ENCODE measurements at regions not wholly inside any gene's neighbourhood (a gene's known extent, or its start where the extent isn't known, plus 50 kb on each side); places are given as distances from the start of the nearest gene placed in this dataset.

- 50 to 52% methylated on average over 1 of the region's 1 CpG for WGBS, 2 donors
- no peaks in the 10 kb centered on the region for H3K9me3 ChIP-seq (ENCODE audit: control insufficient read depth in 2 of 2, insufficient read depth in 1 of 2, low read depth in 1 of 2, low read length in 1 of 2)
- H3K27ac ChIP-seq (ENCODE audit: low read depth in 2 of 2, low read length in 1 of 2) = no peak overlapping the region
- no peak overlapping the region for H3K4me3 ChIP-seq (ENCODE audit: low read depth in 1 of 2, low read length in 2 of 2)
- H3K4me1 ChIP-seq (ENCODE audit: control insufficient read depth in 2 of 2, insufficient read depth in 2 of 2, low read length in 1 of 2) = no peaks in the 10 kb centered on the region
- H3K36me3 ChIP-seq (ENCODE audit: control insufficient read depth in 2 of 2, insufficient read depth in 2 of 2, low read length in 1 of 2) = peaks cover 0 to 4% of the 10 kb centered on the region in 2 donors
- no peaks in the 10 kb centered on the region for H3K27me3 ChIP-seq (ENCODE audit: control insufficient read depth in 1 of 2, insufficient read depth in 2 of 2, low read length in 2 of 2)
Measured at GRCh38 chr2:17272170-17272569, 246.1 kb downstream of the RAD51AP2 start.

GRCh38 chr2:17271416-17271815 lies 246.8 kb downstream of the RAD51AP2 start:
- Histone ChIP-seq H3K9me3 (ENCODE audit: control insufficient read depth in 2 of 2, insufficient read depth in 1 of 2, low read depth in 1 of 2, low read length in 1 of 2) (no peaks in the 10 kb centered on the region), H3K4me3 (ENCODE audit: low read depth in 1 of 2, low read length in 2 of 2) (no peak overlapping the region), H3K27me3 (ENCODE audit: control insufficient read depth in 1 of 2, insufficient read depth in 2 of 2, low read length in 2 of 2) (no peaks in the 10 kb centered on the region), H3K27ac (ENCODE audit: low read depth in 2 of 2, low read length in 1 of 2) (no peak overlapping the region), H3K36me3 (ENCODE audit: control insufficient read depth in 2 of 2, insufficient read depth in 2 of 2, low read length in 1 of 2) (peaks cover 0 to 4% of the 10 kb centered on the region in 2 donors), H3K4me1 (ENCODE audit: control insufficient read depth in 2 of 2, insufficient read depth in 2 of 2, low read length in 1 of 2) (no peaks in the 10 kb centered on the region)
- 85 to 88% methylated on average over 4 of the region's 4 CpGs for WGBS, 2 donors

GRCh38 chr2:17270894-17271293 lies 247.3 kb downstream of the RAD51AP2 start:
- Histone ChIP-seq H3K27ac (ENCODE audit: low read depth in 2 of 2, low read length in 1 of 2) (no peak overlapping the region), H3K27me3 (ENCODE audit: control insufficient read depth in 1 of 2, insufficient read depth in 2 of 2, low read length in 2 of 2) (no peaks in the 10 kb centered on the region), H3K36me3 (ENCODE audit: control insufficient read depth in 2 of 2, insufficient read depth in 2 of 2, low read length in 1 of 2) (peaks cover 0 to 4% of the 10 kb centered on the region in 2 donors), H3K9me3 (ENCODE audit: control insufficient read depth in 2 of 2, insufficient read depth in 1 of 2, low read depth in 1 of 2, low read length in 1 of 2) (no peaks in the 10 kb centered on the region), H3K4me1 (ENCODE audit: control insufficient read depth in 2 of 2, insufficient read depth in 2 of 2, low read length in 1 of 2) (no peaks in the 10 kb centered on the region), H3K4me3 (ENCODE audit: low read depth in 1 of 2, low read length in 2 of 2) (no peak overlapping the region)
- 77 to 82% methylated on average over 5 of the region's 5 CpGs for WGBS, 2 donors

- 60 to 73% methylated on average over 2 of the region's 2 CpGs for WGBS, 2 donors
- Histone ChIP-seq H3K27ac (ENCODE audit: low read depth in 2 of 2, low read length in 1 of 2) (no peak overlapping the region), H3K4me3 (ENCODE audit: low read depth in 1 of 2, low read length in 2 of 2) (no peak overlapping the region), H3K36me3 (ENCODE audit: control insufficient read depth in 2 of 2, insufficient read depth in 2 of 2, low read length in 1 of 2) (no peaks in the 10 kb centered on the region), H3K27me3 (ENCODE audit: control insufficient read depth in 1 of 2, insufficient read depth in 2 of 2, low read length in 2 of 2) (no peaks in the 10 kb centered on the region), H3K4me1 (ENCODE audit: control insufficient read depth in 2 of 2, insufficient read depth in 2 of 2, low read length in 1 of 2) (no peaks in the 10 kb centered on the region), H3K9me3 (ENCODE audit: control insufficient read depth in 2 of 2, insufficient read depth in 1 of 2, low read depth in 1 of 2, low read length in 1 of 2) (no peaks in the 10 kb centered on the region)
Measured at GRCh38 chr2:17263570-17263968, 254.7 kb downstream of the RAD51AP2 start.

- no peak overlapping the region for H3K4me3 ChIP-seq (ENCODE audit: low read depth in 1 of 2, low read length in 2 of 2)
- no peak overlapping the region for H3K27ac ChIP-seq (ENCODE audit: low read depth in 2 of 2, low read length in 1 of 2)
- no peaks in the 10 kb centered on the region for H3K36me3 ChIP-seq (ENCODE audit: control insufficient read depth in 2 of 2, insufficient read depth in 2 of 2, low read length in 1 of 2)
- H3K4me1 ChIP-seq (ENCODE audit: control insufficient read depth in 2 of 2, insufficient read depth in 2 of 2, low read length in 1 of 2) = no peaks in the 10 kb centered on the region
- no peaks in the 10 kb centered on the region for H3K9me3 ChIP-seq (ENCODE audit: control insufficient read depth in 2 of 2, insufficient read depth in 1 of 2, low read depth in 1 of 2, low read length in 1 of 2)
- 88% methylated on average over 2 of the region's 2 CpGs for WGBS, 2 donors
- no peaks in the 10 kb centered on the region for H3K27me3 ChIP-seq (ENCODE audit: control insufficient read depth in 1 of 2, insufficient read depth in 2 of 2, low read length in 2 of 2)
Measured at GRCh38 chr2:17262854-17263569, 255.2 kb downstream of the RAD51AP2 start.

GRCh38 chr2:17259613-17260012 lies 258.6 kb downstream of the RAD51AP2 start:
- WGBS, 2 donors = 75 to 79% methylated on average over 4 of the region's 4 CpGs
- Histone ChIP-seq H3K27me3 (ENCODE audit: control insufficient read depth in 1 of 2, insufficient read depth in 2 of 2, low read length in 2 of 2) (no peaks in the 10 kb centered on the region), H3K4me3 (ENCODE audit: low read depth in 1 of 2, low read length in 2 of 2) (no peak overlapping the region), H3K4me1 (ENCODE audit: control insufficient read depth in 2 of 2, insufficient read depth in 2 of 2, low read length in 1 of 2) (no peaks in the 10 kb centered on the region), H3K9me3 (ENCODE audit: control insufficient read depth in 2 of 2, insufficient read depth in 1 of 2, low read depth in 1 of 2, low read length in 1 of 2) (no peaks in the 10 kb centered on the region), H3K27ac (ENCODE audit: low read depth in 2 of 2, low read length in 1 of 2) (no peak overlapping the region), H3K36me3 (ENCODE audit: control insufficient read depth in 2 of 2, insufficient read depth in 2 of 2, low read length in 1 of 2) (no peaks in the 10 kb centered on the region)

GRCh38 chr2:17258861-17259260 lies 259.4 kb downstream of the RAD51AP2 start:
- Histone ChIP-seq H3K27me3 (ENCODE audit: control insufficient read depth in 1 of 2, insufficient read depth in 2 of 2, low read length in 2 of 2) (no peaks in the 10 kb centered on the region), H3K9me3 (ENCODE audit: control insufficient read depth in 2 of 2, insufficient read depth in 1 of 2, low read depth in 1 of 2, low read length in 1 of 2) (no peaks in the 10 kb centered on the region), H3K4me3 (ENCODE audit: low read depth in 1 of 2, low read length in 2 of 2) (no peak overlapping the region), H3K27ac (ENCODE audit: low read depth in 2 of 2, low read length in 1 of 2) (no peak overlapping the region), H3K4me1 (ENCODE audit: control insufficient read depth in 2 of 2, insufficient read depth in 2 of 2, low read length in 1 of 2) (no peaks in the 10 kb centered on the region), H3K36me3 (ENCODE audit: control insufficient read depth in 2 of 2, insufficient read depth in 2 of 2, low read length in 1 of 2) (no peaks in the 10 kb centered on the region)
- WGBS, 2 donors = 63 to 68% methylated on average over 2 of the region's 2 CpGs

GRCh38 chr2:17257189-17257909 lies 260.9 kb downstream of the RAD51AP2 start:
- Histone ChIP-seq H3K4me1 (ENCODE audit: control insufficient read depth in 2 of 2, insufficient read depth in 2 of 2, low read length in 1 of 2) (no peaks in the 10 kb centered on the region), H3K27me3 (ENCODE audit: control insufficient read depth in 1 of 2, insufficient read depth in 2 of 2, low read length in 2 of 2) (no peaks in the 10 kb centered on the region), H3K36me3 (ENCODE audit: control insufficient read depth in 2 of 2, insufficient read depth in 2 of 2, low read length in 1 of 2) (no peaks in the 10 kb centered on the region), H3K9me3 (ENCODE audit: control insufficient read depth in 2 of 2, insufficient read depth in 1 of 2, low read depth in 1 of 2, low read length in 1 of 2) (no peaks in the 10 kb centered on the region), H3K4me3 (ENCODE audit: low read depth in 1 of 2, low read length in 2 of 2) (no peak overlapping the region), H3K27ac (ENCODE audit: low read depth in 2 of 2, low read length in 1 of 2) (no peak overlapping the region)
- 61 to 63% methylated on average over 4 of the region's 4 CpGs for WGBS, 2 donors

GRCh38 chr2:17255071-17255470 lies 263.2 kb downstream of the RAD51AP2 start:
- no peak overlapping the region for H3K27ac ChIP-seq (ENCODE audit: low read depth in 2 of 2, low read length in 1 of 2)
- H3K4me3 ChIP-seq (ENCODE audit: low read depth in 1 of 2, low read length in 2 of 2) = no peak overlapping the region
- WGBS, 2 donors = 74 to 89% methylated on average over 2 of the region's 2 CpGs
- no peaks in the 10 kb centered on the region for H3K4me1 ChIP-seq (ENCODE audit: control insufficient read depth in 2 of 2, insufficient read depth in 2 of 2, low read length in 1 of 2)
- no peaks in the 10 kb centered on the region for H3K9me3 ChIP-seq (ENCODE audit: control insufficient read depth in 2 of 2, insufficient read depth in 1 of 2, low read depth in 1 of 2, low read length in 1 of 2)
- no peaks in the 10 kb centered on the region for H3K27me3 ChIP-seq (ENCODE audit: control insufficient read depth in 1 of 2, insufficient read depth in 2 of 2, low read length in 2 of 2)
- H3K36me3 ChIP-seq (ENCODE audit: control insufficient read depth in 2 of 2, insufficient read depth in 2 of 2, low read length in 1 of 2) = no peaks in the 10 kb centered on the region

GRCh38 chr2:17254421-17254820 lies 263.8 kb downstream of the RAD51AP2 start:
- no peaks in the 10 kb centered on the region for H3K27me3 ChIP-seq (ENCODE audit: control insufficient read depth in 1 of 2, insufficient read depth in 2 of 2, low read length in 2 of 2)
- H3K36me3 ChIP-seq (ENCODE audit: control insufficient read depth in 2 of 2, insufficient read depth in 2 of 2, low read length in 1 of 2) = no peaks in the 10 kb centered on the region
- WGBS, 2 donors = 67 to 69% methylated on average over 2 of the region's 2 CpGs
- no peak overlapping the region for H3K4me3 ChIP-seq (ENCODE audit: low read depth in 1 of 2, low read length in 2 of 2)
- no peak overlapping the region for H3K27ac ChIP-seq (ENCODE audit: low read depth in 2 of 2, low read length in 1 of 2)
- H3K9me3 ChIP-seq (ENCODE audit: control insufficient read depth in 2 of 2, insufficient read depth in 1 of 2, low read depth in 1 of 2, low read length in 1 of 2) = no peaks in the 10 kb centered on the region
- H3K4me1 ChIP-seq (ENCODE audit: control insufficient read depth in 2 of 2, insufficient read depth in 2 of 2, low read length in 1 of 2) = no peaks in the 10 kb centered on the region

Data from esophagus (tissue), 2 donors.